Stimulated activated CD8-positive, alpha-beta memory T cell treated with anti-CD3 and anti-CD28 coated beads, Interleukin-2, amount 100 ng/mL, for 48 hours (primary cell): ENCODE measurements at regions not wholly inside any gene's neighbourhood (a gene's known extent, or its start where the extent isn't known, plus 50 kb on each side); places are given as distances from the start of the nearest gene placed in this dataset.
A peak's percentile ranks its signal among the peaks of the same experiment; 100 is the strongest.

Experiments used
- DNase-seq, 2 donors: peaks; one replicate each; pipeline ENCODE4 v3.0.0-alpha.2; 2020; ENCODE audit warnings: low read depth in 2 of 2

DNA sequence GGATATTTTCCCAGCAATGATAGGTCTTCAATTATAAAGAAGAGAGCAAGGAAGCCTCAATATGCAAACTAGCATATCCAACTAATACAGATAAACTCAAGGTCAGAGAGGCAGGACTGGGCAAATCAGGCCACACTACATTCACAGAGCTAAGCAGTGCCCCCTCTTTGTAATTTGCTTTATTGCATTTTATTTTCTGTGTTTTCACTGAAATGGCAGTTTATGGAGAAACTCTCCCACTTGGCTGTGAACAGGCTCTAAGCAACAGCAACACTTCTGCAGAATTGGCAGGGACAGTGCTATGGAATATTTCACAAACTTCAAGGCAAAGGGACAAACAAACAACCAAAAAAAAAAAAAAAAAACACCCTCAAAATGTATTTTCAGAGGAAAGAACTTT lies 93.4 kb upstream of the SOD1 start:
- no peak for DNase-seq

DNA sequence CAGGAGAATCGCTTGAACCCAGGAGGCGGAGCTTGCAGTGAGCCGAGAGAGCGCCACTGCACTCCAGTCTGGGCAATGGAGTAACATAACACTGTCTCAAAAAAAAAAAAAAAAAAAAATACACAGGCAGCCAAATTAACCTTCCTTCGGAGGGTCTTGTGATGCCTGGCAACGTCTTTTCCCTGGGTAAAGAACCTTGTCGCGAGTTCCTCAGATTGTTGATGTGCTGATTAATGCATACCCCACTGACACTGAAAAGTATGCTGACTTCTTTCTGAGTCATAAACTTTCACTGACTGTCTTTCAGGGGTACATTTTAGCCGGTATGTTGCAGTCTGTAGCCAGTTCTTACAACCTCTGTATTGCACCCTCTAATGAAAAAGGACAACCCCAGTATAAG lies 95.1 kb upstream of the SOD1 start:
- no peak for DNase-seq

DNA sequence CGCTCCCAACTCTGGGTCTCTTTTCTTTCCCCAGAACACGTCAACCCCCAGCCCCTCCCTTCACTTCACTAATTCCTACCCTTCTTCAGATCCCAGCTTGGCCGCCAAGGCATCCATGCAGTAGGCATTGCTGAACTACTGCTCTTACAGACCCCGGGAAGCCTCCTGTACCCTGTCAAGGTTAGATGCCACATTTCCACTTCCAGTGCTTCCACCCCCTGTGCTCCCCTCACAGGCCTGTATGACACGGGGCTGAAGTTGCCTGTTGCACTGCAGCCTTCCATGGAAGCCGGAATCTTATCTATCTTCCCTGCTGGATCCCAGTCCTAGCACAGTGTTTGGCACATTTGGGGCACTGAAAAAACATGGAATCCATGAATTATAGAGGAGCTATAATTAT lies 99.0 kb upstream of the SOD1 start:
- DNase-seq = no peak

DNA sequence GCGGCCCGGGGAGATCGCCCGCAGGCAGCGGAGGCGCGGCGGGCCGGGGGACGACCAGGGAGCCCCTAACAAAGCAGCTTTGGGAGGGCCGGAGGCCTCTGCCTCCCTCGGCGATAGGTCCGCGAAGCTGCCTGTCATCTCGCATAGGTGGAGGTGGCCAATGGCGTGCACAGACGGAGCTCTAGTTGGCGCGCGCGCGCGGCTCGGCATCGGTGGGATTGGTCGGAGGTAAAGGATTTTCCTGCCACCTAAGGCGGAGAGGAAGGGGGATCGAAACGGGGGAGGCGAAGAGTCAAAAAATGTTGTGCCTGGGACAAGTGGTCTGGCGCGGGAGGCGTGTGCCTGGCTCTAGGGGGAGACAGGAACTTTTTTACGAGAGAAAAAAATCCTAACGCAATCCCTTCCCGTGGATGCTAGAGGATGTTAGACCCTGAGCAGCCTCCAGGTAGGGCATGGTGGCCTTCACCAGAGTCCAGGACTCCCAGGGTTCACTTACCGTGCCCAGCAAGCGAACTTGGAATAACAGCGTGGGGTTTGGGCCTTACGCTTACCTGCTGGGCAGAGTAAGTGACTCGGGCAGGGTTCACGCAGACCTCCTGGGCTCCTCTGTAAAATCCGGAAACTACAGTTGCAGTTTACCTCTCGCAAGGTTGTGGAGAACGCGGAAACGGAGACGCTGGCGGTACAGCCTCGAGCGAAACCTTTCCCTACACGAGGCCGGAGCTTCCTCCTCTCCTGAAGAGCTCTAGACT lies 99.9 kb upstream of the SOD1 start:
- peak; percentile 90 to 95 for DNase-seq

DNA sequence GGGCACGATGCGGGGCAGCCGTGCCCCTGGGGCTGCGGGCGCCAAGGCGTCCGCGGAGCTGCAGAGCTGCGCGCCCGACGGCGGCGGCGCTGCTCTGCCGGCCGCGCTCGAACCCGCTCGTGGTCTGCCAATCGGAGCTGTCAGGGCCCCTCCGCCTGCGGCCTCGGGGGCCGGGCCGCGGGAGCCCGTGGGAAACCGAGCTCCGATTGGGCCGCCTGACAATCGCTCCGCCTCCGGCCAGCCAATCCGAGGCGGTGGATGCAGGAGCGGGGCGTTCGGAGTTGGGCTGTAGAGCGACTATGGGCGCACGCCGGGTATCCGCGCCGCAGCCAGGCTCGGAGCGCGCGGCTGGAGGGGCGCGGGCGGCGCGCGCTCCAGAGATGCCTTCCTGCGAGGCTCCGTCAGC lies 100.5 kb upstream of the SOD1 start:
- DNase-seq = peak; percentile 85 to 86

DNA sequence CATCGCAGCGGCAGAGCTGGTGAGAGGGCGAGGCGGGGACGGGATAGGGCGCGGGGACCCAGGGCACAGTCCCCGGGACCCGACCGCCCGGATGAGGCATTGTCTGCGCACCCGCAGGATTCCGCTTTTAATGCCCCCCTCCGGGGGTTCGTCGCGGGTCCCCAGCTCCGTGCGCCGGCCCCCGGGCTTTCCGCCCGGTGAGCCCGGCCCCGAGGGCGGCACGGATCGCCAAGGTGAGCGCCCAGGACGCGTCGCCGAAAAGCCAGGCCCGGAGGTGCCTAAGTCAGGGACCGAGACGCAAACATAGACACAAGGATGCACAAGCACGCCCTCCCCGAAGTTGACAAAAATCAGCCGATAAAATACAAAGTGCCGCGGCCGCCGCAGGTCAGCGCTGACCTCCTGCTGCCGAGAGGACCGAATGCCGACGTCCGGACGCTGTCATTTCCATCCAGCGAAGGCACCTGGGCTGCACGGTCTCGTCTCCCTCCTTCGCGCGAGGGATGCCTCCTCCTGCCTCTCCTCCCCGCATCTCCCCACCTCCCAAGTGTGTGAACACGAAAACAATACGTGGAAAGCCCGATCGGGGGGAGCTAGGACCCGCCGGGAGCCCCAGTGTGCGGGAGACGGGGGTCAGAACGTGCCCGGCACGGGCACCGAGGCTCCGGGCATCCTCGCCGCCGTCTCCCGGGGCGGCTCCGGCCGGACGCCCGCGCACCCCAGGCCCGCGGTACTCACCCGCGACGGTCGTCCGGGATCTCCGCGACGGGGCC lies 101.1 kb upstream of the SOD1 start:
- DNase-seq = peak in 1 of 2 donors; percentile 23

DNA sequence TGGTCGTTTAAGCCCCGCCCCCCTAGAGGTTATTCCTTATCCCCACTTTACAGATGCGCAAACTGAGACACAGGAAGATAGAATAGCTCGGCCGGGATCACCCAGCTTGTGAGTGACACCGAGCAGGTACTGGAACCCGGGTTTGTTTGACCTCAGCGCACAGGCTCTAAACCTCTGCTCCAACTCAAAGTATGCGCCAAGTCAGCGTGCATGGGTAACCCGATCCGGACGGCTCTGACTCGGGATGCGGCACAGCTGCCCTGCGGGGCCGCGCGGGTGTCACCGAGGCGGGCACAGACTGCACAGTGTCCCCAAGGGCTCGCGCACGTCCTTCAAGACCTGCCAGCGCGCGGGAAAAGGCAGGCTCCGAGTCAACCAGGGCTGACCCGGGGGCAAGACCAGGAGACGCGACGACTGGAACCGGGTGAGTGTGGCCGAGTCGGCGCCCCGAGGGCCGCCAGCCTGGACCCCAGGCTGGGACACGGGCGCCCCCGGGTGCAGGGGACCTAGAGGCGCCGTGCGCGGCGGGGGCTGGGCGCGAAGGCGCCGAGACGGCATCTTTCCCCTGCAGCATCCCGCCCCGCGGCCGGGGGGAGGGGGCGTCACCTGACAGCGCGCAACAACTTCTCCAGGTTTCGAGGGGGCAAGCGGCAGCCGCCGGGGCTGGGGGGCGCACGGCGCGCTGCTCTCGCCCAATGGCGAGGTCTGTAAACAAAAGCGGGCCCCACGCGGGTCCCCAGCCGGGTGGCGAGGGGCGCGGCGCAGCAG lies 101.9 kb upstream of the SOD1 start:
- DNase-seq = no peak

DNA sequence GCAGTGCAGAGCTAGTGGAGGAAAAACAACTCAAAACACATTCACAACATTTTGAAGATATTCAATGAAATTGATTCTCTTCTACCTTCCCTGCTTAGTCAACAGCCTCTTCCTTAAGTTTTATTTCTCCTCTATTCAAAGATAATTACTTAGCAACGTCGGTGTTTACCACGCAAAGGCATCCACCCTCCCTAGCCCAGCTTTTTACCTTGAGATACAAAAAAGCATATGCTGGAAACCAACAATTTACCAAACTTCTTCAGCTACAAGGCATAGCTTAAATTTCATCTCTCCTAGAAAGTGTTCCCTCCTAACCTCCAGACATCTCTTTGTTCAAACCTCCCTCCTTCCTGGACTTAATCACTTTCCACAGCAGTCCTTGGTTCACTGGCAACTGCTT lies 102.8 kb upstream of the SOD1 start:
- DNase-seq = no peak

DNA sequence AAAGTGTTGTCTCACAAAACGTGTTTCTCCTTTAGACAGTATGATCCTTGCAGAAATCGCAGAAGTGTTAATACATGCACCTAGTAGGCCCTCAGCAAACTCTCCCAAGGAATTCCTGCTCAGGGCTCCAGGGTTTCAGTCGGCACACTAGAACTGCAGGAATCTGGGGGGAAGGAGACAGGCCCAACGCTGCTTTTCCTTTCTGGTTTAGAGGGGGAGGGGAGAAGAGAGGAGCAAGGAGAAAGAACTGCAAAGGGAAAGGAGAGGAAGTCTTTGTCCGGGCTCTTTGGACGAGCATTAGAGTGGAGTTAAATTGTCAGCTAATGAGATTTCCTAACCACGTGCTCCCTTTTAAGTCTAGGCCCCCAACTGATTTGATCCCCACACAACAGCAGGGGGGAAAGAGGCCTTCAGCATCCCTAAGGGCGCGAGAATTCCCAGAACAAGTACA lies 103.7 kb upstream of the SOD1 start:
- no peak for DNase-seq

DNA sequence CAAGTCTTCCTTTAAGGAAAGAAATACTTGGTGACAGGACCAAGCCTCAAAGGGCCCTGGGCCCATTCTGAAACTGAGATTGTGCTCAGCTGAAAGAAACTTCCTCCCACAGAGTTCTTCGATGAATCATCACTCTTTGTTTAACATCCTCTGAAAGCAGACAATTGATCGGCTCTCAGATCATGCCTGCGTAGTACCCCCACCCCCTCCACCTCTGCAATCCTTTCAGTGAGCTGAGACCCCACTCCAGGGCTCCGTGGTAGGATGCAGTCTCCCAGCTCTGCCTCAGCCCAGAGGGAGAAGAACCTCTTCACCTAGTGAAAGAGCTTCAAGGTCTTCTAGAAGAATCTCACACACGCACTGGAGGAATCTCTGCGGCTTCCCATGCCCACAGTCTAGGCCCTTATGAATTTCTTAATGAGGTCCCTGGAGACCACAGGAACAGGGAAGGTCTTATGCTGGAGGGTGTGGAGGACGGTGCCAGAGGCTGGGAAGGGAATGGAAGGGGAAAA lies 104.9 kb upstream of the SOD1 start:
- no peak for DNase-seq

DNA sequence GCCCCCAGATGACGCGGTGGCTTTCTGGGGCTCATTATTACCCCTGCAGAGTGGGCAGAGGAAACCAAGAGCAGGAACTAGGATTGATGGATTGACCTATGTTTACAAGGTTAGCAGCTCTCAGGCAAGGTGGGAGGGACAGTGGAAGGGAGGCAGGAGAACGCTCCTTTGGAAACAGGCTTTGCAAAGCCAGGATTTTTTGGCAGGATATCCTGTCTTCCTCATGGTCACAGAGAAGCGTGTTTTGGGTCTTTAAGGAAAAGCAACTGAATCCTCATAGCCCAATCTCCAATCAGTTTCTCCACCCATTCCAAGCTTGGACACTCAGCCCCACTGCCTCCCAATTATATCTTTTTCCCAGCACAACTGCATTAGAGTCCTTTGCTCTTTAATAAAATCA lies 105.6 kb upstream of the SOD1 start:
- no peak for DNase-seq

DNA sequence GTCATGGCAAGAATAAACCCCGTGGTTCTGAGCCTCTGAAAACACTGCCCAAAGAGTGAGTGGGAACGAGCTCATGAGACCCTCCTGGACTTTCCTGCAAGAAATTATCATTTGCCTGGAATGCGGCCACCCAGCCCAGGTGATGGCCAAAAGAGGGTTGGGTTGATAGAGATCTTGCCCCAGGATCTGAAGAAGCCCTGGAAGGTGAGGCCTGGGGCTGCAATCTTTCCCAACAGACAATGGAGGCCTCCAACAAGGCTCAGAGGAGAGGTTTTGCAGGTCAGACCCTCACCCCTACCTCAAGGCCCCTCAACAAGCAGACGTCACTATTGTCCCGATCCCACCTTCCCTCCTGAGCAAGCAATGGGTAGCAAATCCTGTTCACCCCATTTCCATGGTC lies 106.0 kb upstream of the SOD1 start:
- DNase-seq = no peak

DNA sequence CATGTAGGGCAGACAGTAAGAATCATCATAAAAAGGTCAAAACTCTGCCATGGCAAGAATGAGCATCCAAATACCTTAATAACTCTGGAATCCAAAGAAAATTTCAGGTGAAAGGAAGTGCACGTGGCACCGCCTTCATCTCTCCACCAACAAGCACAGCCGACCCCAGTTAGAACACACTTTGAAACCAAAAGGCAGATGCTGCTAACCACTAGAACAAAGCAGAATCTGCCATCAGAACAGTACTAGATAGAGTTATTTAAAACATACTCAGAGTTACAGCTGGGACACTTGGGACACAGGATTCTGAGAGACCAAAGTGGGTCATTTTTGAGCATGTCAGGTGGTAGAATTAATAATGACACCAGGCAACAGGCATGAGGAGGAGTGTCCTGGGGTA lies 106.7 kb upstream of the SOD1 start:
- DNase-seq = no peak

DNA sequence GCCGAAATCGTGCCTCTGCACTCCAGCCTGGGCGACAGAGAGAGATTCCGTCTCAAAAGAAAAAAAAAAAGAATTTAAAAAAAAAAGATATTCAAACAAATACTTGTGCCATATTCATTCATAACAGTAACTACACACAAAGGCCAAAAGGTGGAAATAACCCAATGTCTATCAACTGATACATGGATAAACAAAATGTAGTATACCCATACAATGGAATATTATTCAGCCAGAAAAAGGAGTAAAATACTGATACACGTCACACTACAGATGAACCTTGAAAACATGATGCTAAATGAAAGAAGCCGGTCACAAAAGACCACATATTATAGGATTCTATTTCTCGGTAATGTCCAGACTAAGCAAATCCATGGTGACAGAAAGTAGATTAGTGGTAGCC lies 109.4 kb upstream of the SOD1 start:
- DNase-seq = no peak

DNA sequence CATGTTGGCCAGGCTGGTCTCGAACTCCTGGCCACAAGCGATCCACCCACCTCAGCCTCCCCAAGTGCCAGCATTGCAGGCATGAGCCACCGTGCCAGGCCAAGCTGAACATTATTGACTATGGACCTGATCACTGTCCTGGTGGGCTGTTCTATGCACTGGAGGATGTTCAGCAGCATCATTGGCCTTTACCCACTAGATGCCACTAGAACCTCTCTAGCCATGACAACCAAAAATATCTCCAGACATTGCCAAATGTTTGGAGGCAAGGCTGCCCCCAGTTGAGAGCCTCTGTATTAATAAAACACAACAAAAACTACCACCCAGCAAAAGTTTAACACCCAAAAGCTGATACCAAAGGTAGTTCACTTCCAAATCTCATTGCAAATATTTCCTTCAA lies 110.8 kb upstream of the SOD1 start:
- DNase-seq = no peak

DNA sequence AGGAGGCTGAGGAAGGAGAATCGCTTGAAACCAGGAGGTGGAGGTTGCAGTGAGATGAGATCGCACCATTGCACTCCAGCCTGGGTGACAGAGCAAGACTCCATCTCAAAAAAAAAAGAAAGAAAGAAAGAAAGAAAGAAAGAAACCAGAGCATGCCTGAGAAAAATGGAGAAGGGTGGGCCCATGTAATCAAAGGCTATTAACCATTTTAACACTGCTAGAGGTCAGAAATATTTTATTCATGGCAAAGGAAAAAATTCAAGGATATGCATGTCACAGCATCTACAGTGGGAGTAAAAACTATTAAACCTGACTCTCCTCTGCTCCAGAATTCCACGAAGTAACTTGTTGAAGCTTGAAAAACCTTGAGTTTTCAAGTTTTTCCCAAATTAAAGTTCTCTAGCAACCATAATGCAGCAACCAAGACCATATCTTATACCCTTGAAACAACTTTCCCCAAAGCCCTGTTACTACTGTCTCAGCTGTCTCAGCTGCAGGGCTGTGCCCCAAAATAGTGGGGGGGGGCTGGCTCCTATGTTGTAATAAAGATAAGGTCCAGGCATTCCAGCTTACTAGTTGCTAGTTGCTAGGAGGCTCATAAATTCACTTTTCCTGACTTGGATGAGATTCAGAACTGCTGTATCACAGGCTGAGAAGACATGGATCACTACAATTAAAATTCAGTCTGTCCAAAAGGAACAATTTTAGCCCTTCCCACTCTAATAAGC lies 112.9 kb upstream of the SOD1 start:
- no peak for DNase-seq

DNA sequence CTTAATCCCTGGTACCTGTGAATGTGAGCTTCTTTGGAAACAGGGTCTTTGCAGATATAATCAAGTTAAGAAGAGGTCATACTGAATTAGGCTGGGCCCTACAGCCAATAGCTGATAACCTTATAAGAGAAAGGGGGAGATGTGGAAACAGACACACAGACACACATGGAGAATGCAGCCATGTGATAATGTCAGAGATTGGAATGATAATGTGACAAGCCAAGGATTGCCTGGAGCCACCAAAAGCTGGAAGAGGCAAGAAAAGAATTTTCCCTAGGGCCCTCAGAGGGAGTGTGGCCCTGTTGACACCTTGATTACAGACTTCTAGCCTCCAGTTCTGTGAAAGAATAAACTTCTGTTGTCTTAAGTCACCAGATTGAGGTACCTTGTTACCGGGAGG lies 114.5 kb upstream of the SOD1 start:
- no peak for DNase-seq

DNA sequence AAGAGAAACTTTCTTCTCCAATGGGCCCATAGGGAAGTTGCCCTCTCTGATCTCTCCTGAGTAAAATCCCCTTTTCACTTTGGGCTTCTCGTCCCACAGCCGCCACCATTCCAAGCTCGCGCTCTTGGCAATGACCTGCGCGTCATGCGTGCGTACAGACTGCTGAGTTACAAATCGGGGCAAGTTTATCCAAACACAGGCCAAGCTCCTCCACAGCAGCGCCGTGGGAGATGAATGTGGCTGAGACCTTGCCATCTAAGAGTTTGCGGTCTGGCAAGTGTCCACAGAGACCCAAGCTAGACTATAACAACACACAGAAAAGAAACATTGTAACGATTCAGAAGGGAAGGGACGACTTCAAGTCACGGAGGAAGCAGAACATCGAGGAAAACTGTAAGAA lies 116.3 kb upstream of the SOD1 start:
- no peak for DNase-seq

DNA sequence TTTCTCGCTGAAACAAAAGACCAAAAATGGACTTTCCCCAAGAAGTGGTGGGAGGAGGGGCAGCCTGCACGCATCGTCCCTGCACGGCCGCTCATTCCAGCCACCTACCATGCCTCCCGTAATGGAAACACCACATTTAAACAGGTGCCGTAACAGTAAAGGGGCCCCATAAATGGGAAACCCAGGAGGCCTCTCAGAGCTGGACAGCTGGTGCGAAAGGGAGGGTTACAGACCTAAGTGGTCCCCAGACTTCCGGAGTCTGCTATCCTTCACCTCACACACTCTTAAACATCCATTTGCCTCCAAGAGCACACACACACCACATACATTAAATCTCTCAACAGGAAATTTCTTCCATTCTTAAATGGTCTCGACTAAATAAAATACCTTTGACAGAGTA lies 120.7 kb upstream of the SOD1 start:
- no peak for DNase-seq

DNA sequence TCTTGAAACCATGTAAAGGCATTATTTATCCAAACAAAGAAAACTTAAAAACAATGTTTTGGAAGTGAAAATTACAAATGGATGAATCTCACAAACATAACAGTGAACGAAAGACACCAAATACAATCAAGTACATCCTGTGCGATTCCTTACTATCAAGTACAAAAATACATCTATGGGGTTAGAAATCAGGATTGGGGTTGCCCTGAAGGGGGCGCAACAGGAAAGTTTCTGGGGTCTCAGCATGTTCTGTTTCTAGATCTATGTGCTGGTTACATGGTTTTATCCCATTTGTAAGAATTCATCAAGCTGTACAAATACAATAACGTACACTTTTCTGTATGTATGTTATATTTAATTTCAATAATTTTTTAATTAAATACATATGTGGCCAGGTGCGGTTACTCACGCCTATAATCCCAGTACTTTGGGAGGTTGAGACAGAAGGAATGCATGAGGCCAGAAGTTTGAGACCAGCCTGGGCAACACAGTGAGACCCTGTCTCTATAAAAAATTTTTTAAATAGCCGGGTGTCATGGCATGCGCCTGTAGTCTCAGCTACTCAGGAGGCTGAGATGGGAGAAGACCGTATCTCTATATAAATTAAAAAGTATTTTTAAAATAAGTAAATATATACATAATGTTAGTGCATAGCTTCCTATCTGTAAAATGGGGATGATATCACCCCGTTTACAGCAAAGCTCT lies 121.5 kb upstream of the SOD1 start:
- no peak for DNase-seq

DNA sequence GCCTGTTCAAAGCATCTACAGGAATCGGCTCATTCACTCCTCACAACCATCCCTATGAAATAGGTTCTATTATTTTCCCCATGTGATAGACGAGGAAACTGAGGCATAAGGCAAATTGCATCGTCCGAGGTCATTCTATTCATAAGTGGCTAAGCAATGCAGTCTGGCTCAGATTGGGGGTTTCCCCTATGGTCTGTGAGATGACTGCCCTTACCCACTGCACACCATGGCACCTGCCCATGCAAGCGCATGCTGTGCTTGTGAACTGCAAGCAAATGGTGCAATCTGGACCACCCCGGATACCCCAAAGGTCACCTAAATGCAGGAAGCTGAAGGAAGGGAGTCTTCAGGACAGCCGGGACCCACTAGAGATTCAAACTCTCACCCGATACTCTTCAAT lies 123.4 kb upstream of the SOD1 start:
- DNase-seq = no peak
